AG09319 (cell line): ENCODE measurements at regions not wholly inside any gene's neighbourhood (a gene's known extent, or its start where the extent isn't known, plus 50 kb on each side); places are given as distances from the start of the nearest gene placed in this dataset.
"Not testable (repeated sequence)": the region's sequence is repeated elsewhere in the genome, so short reads cannot be mapped to it uniquely, and the experiment has no call there.

Experiments
- DNase-seq: peaks from one replicate; pipeline ENCODE4 v3.0.0-alpha.2; 2010; ENCODE audit warnings: low read depth; ENCODE audit errors: extremely low read depth
- TF ChIP-seq, protein P1 (sequence below): IDR thresholded peaks from 2 replicates; pipeline ENCODE4 v1.5.1; 2011; ENCODE audit warnings: low read depth, mild to moderate bottlenecking, inconsistent platforms, low read length, moderate library complexity

- DNase-seq = not testable (repeated sequence)
Measured at GRCh38 chr15:24534032-24534431, 141.5 kb upstream of the NPAP1 start.

- DNase-seq = not testable (repeated sequence)
Measured at GRCh38 chr15:24557281-24557680, 118.3 kb upstream of the NPAP1 start.

- TF ChIP-seq, protein P1, sequence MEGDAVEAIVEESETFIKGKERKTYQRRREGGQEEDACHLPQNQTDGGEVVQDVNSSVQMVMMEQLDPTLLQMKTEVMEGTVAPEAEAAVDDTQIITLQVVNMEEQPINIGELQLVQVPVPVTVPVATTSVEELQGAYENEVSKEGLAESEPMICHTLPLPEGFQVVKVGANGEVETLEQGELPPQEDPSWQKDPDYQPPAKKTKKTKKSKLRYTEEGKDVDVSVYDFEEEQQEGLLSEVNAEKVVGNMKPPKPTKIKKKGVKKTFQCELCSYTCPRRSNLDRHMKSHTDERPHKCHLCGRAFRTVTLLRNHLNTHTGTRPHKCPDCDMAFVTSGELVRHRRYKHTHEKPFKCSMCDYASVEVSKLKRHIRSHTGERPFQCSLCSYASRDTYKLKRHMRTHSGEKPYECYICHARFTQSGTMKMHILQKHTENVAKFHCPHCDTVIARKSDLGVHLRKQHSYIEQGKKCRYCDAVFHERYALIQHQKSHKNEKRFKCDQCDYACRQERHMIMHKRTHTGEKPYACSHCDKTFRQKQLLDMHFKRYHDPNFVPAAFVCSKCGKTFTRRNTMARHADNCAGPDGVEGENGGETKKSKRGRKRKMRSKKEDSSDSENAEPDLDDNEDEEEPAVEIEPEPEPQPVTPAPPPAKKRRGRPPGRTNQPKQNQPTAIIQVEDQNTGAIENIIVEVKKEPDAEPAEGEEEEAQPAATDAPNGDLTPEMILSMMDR = no peak
- no peak for DNase-seq
Measured at GRCh38 chr15:24607636-24608035, 67.9 kb upstream of the NPAP1 start.

DNA sequence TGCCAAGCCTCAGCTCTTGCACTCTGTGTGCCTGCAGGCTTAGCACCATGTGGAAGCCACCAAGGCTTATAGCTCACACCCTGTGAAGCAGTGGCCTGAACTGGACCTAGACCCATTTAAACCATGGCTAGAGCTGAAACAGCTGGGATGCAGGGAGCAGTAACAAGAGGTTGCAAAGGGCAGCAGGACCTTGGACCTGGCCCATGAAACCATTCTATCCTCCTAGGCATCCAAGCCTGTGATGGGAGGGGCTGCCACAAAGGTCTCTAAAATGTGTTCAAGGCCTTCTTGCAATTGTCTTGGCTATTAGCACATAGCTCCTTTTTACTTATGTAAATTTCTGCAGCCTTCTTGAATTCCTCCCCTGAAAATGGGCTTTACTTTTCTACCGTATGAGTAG is 57.9 kb upstream of the NPAP1 start:
- TF ChIP-seq, protein P1 = no peak
- no peak for DNase-seq

DNA sequence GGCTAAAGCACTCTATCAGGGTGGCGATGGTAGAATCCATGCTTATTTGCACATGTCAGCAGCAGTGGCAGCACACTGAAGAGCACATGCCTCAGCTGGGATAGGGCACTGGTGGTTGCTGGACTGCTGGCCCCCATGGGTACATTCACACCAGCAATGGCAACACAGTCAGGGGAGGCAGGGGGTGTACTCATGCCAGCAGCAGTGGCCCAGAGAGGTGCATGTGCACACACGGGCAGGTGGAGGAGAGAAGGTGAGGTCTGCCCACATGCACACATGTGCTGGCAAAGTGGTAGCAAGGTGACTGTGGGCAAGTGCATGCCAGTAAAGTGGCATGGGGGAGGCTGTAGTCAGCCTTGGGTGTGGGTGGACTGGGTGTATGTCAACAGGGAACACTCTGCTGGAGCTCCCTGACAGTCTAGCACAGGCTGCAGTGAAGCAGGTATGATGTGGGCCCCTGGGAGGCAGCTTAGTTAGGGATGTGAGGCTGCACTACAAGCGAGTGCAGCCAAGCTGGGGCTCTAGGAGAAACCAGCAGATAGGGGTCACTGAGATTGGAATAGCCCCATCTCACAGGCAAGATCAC is 53.9 kb upstream of the NPAP1 start:
- DNase-seq = no peak
- TF ChIP-seq, protein P1 = no peak
